Loucy (cell line): ENCODE measurements at regions not wholly inside any gene's neighbourhood (a gene's known extent, or its start where the extent isn't known, plus 50 kb on each side); places are given as distances from the start of the nearest gene placed in this dataset.
"Not testable (repeated sequence)": the region's sequence is repeated elsewhere in the genome, so short reads cannot be mapped to it uniquely, and the experiment has no call there.

Source experiments
- H2AFZ ChIP-seq: fragments of 200-600 bp; sonication (generic); 2 replicates; pipeline ENCODE4 v1.6.0; 2016; ENCODE audit warnings: antibody characterized with exemption, mild to moderate bottlenecking, low read length, moderate library complexity
- H3F3A ChIP-seq: fragments of 200-600 bp; 2 replicates; pipeline ENCODE4 v1.6.0; 2016; ENCODE audit warnings: antibody characterized with exemption, low read depth, mild to moderate bottlenecking
- H3K27me3 ChIP-seq: fragments of 200-600 bp; sonication (generic); 2 replicates; pipeline ENCODE4 v1.6.1; 2014; ENCODE audit warnings: low read length, mild to moderate bottlenecking; ENCODE audit not compliant: insufficient read depth, poor library complexity, severe bottlenecking
- H3K36me3 ChIP-seq: fragments of 200-600 bp; sonication (generic); 2 replicates; pipeline ENCODE4 v1.6.1; 2016; ENCODE audit warnings: low read length; ENCODE audit not compliant: insufficient read depth
- H3K4me1 ChIP-seq: fragments of 200-600 bp; sonication (generic); 2 replicates; pipeline ENCODE4 v1.5.1; 2014; ENCODE audit warnings: low read length, mild to moderate bottlenecking; ENCODE audit not compliant: insufficient read depth, poor library complexity, severe bottlenecking
- H3K4me2 ChIP-seq: fragments of 200-600 bp; sonication (generic); 2 replicates; pipeline ENCODE4 v1.6.0; 2014; ENCODE audit warnings: antibody characterized with exemption, low read length, low read depth, mild to moderate bottlenecking; ENCODE audit not compliant: poor library complexity, severe bottlenecking
- H3K4me3 ChIP-seq: fragments of 200-600 bp; sonication (generic); 2 replicates; pipeline ENCODE4 v1.5.1; 2014; ENCODE audit warnings: low read length, mild to moderate bottlenecking, mixed read lengths; ENCODE audit not compliant: poor library complexity, severe bottlenecking
- H3K79me2 ChIP-seq: fragments of 200-600 bp; sonication (generic); 2 replicates; pipeline ENCODE4 v1.6.1; 2014; ENCODE audit warnings: low read length; ENCODE audit not compliant: insufficient read depth
- H3K9ac ChIP-seq: fragments of 200-600 bp; sonication (generic); 2 replicates; pipeline ENCODE4 v1.6.0; 2014; ENCODE audit warnings: mild to moderate bottlenecking, low read depth, low read length, moderate library complexity; ENCODE audit not compliant: poor library complexity, severe bottlenecking
- H3K9me2 ChIP-seq: fragments of 200-600 bp; sonication (generic); replicated peaks from 2 replicates; pipeline ENCODE4 v1.6.1; 2016; ENCODE audit warnings: low read depth, low read length, mixed read lengths
- H3K9me3 ChIP-seq: fragments of 200-600 bp; sonication (generic); 2 replicates; pipeline ENCODE4 v1.6.1; 2014; ENCODE audit warnings: mild to moderate bottlenecking, antibody characterized with exemption, low read length, low read depth; ENCODE audit not compliant: insufficient read depth
- H4K20me1 ChIP-seq: fragments of 200-600 bp; sonication (generic); 2 replicates; pipeline ENCODE4 v1.6.0; 2014; ENCODE audit warnings: antibody characterized with exemption, low read length, mild to moderate bottlenecking; ENCODE audit not compliant: insufficient read depth, poor library complexity, severe bottlenecking
- CTCF ChIP-seq: fragments of 200-600 bp; sonication (generic); conservative IDR thresholded peaks from 2 replicates; pipeline ENCODE4 v1.5.1; 2014; ENCODE audit warnings: mild to moderate bottlenecking, antibody characterized with exemption, low read length
- EZH2phosphoT487 ChIP-seq: fragments of 200-600 bp; IDR thresholded peaks from 2 replicates; pipeline ENCODE4 v1.6.1; 2018; ENCODE audit warnings: antibody characterized with exemption, mild to moderate bottlenecking, moderate library complexity, borderline replicate concordance

GRCh38 chr2:145897151-145897550 is 1377.2 kb upstream of the ZEB2 start:
- no peaks in the 10 kb centered on the region for H3F3A ChIP-seq
- no peaks in the 10 kb centered on the region for H3K9me2 ChIP-seq
- H3K4me2 ChIP-seq = no peak overlapping the region
- no peaks in the 10 kb centered on the region for H3K79me2 ChIP-seq
- H3K36me3 ChIP-seq = no peaks in the 10 kb centered on the region
- no peak overlapping the region for H3K4me3 ChIP-seq
- H3K9ac ChIP-seq = no peak overlapping the region
- TF ChIP-seq EZH2phosphoT487 (no peak), CTCF (no peak)
- no peaks in the 10 kb centered on the region for H3K4me1 ChIP-seq
- no peak overlapping the region for H2AFZ ChIP-seq
- H3K9me3 ChIP-seq = no peaks in the 10 kb centered on the region
- no peaks in the 10 kb centered on the region for H4K20me1 ChIP-seq
- no peaks in the 10 kb centered on the region for H3K27me3 ChIP-seq

- Histone ChIP-seq H3K4me1 (no peaks in the 10 kb centered on the region), H2AFZ (no peak overlapping the region), H3F3A (no peaks in the 10 kb centered on the region), H3K9me3 (no peaks in the 10 kb centered on the region), H3K36me3 (no peaks in the 10 kb centered on the region), H3K4me2 (no peak overlapping the region), H3K79me2 (no peaks in the 10 kb centered on the region), H4K20me1 (no peaks in the 10 kb centered on the region), H3K9ac (no peak overlapping the region), H3K9me2 (no peaks in the 10 kb centered on the region), H3K27me3 (no peaks in the 10 kb centered on the region), H3K4me3 (no peak overlapping the region)
- TF ChIP-seq EZH2phosphoT487 = no peak
Observed at GRCh38 chr2:145887915-145888314, 1368.0 kb upstream of the ZEB2 start.

- H3K79me2 ChIP-seq, H3F3A ChIP-seq, H3K9me3 ChIP-seq, H3K9ac ChIP-seq, H3K36me3 ChIP-seq, H3K4me1 ChIP-seq, H3K27me3 ChIP-seq, H4K20me1 ChIP-seq, H3K9me2 ChIP-seq, H3K4me3 ChIP-seq, H3K4me2 ChIP-seq, H2AFZ ChIP-seq: not testable (repeated sequence)
Observed at GRCh38 chr2:145880997-145881396, 1361.1 kb upstream of the ZEB2 start.

- H3K27me3 ChIP-seq = no peaks in the 10 kb centered on the region
- H3K4me2 ChIP-seq = no peak overlapping the region
- H4K20me1 ChIP-seq = no peaks in the 10 kb centered on the region
- TF ChIP-seq CTCF (no peak), EZH2phosphoT487 (no peak)
- H3K79me2 ChIP-seq = no peaks in the 10 kb centered on the region
- no peaks in the 10 kb centered on the region for H3K4me1 ChIP-seq
- H3K9me2 ChIP-seq = no peaks in the 10 kb centered on the region
- H3K36me3 ChIP-seq = no peaks in the 10 kb centered on the region
- no peaks in the 10 kb centered on the region for H3F3A ChIP-seq
- H3K4me3 ChIP-seq = no peak overlapping the region
- no peak overlapping the region for H3K9ac ChIP-seq
- no peaks in the 10 kb centered on the region for H3K9me3 ChIP-seq
- no peak overlapping the region for H2AFZ ChIP-seq
Observed at GRCh38 chr2:145875016-145875415, 1355.1 kb upstream of the ZEB2 start.
